ENCODE measurements at regions not wholly inside any gene's neighbourhood (a gene's known extent, or its start where the extent isn't known, plus 50 kb on each side); places are given as distances from the start of the nearest gene placed in this dataset.

DNA sequence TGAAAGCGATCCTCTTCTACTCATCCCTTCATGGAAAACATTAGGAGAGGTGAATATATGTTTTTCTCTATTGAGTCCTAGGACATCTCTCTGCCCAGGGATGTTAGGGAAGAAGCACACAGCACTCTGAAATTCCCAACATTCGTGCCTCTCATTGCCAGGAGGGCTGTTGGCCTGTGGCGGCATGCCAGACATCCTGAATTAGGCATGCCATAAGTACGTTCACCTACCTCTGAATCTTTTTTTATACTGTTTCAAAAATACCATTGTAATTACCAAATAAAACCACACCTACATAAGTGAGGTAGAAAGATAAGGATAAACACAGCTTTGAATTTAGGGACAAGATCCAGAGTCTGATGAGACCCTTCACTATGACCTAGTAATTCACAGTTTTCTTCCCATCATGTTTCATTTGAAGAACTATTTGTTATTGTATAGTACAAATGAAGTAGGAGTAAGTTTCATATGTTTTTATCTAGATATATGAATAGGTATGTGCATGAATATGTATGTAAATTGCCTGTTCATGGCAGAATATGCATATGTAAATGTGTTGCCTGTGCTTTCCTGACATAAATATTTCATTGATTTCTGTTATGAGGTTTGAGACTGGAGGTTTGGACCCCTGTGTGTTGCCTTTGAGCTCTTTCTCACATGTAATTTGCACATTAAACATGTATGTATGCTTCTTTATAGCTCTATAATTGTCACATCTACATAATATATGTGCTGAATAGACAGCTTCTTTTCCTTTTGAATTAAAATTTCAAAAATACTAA lies 66.6 kb upstream of the STAM2 start:
- intact Hi-C loops (cut with micrococcal nuclease; ENCODE audit: unreplicated experiment), result no loop called here
- POLR2A ChIA-PET, result no interaction called here

DNA sequence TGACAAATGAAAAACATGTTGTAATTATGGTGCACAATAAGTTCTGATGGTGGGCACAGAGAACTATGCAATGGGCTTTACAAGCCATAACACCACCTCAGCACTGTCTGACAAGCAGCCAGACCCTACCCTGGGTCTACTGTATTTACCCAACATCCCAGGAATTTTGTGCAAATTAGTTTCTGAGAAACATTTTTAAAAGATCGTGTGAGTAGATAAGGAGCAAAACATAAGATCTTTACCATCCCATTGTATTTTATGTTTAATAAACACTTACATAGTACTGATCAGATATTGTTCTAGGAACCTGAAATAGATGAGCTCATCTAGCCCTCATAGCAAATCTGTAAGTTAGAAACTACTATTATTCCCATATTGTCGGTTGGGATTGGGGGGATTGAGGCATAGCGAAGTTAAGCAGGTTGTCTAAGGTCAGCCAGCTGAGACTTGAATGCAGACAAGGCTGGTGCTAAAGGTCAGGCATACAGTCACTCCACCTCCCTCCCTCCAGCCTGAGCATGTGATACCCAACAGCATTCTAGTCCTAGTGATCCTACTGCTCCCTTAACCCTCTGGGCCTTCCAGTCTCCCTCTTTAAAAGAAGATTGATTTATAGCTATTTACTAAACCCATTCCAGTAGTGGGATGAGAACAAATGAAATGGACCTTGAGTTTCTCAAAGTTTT lies 67.4 kb upstream of the STAM2 start:
- intact Hi-C loops (cut with micrococcal nuclease; ENCODE audit: unreplicated experiment), result no loop called here
- Histone ChIP-seq H3K27ac (ENCODE audit: low read length) (no peak overlapping the region), H3K4me1 (ENCODE audit: control insufficient read depth, insufficient read depth, low read length) (no peaks in the 10 kb centered on the region), H3K36me3 (ENCODE audit: control insufficient read depth, insufficient read depth, low read length) (no peaks in the 10 kb centered on the region), H3K9me3 (ENCODE audit: control insufficient read depth, insufficient read depth, low read depth, low read length) (no peaks in the 10 kb centered on the region), H3K27me3 (ENCODE audit: control insufficient read depth, insufficient read depth, low read length) (no peaks in the 10 kb centered on the region), H3K4me3 (ENCODE audit: low read depth in 2 of 2, low read length in 2 of 2) (no peak overlapping the region)
- DNase-seq (ENCODE audit: low read depth, low spot score) (no peak), ATAC-seq (no peak)
- POLR2A ChIA-PET, result interaction anchor here (0.6 kb wide), 1 partner anchor 58 kb away, joined by 4 read pairs; no protein-coding TSS in a partner anchor
- CTCF ChIA-PET, result no interaction called here
- no TSS peak for BruUV-seq (replicated peaks)
- in situ Hi-C loops (cut with HindIII; ENCODE audit: low pct_unique_long_range_greater_than_20kb, low sequenced_read_pairs), result no loop called here
- TF ChIP-seq SIN3A (IDR thresholded peaks at IDR 0.05; ENCODE audit: borderline replicate concordance, insufficient read depth, low read depth, low read length), result no peak
- no peak for TF ChIP-seq POLR2AphosphoS5 (IDR thresholded peaks at IDR 0.05; ENCODE audit: low read depth, low read length)
- TF ChIP-seq, protein P1, sequence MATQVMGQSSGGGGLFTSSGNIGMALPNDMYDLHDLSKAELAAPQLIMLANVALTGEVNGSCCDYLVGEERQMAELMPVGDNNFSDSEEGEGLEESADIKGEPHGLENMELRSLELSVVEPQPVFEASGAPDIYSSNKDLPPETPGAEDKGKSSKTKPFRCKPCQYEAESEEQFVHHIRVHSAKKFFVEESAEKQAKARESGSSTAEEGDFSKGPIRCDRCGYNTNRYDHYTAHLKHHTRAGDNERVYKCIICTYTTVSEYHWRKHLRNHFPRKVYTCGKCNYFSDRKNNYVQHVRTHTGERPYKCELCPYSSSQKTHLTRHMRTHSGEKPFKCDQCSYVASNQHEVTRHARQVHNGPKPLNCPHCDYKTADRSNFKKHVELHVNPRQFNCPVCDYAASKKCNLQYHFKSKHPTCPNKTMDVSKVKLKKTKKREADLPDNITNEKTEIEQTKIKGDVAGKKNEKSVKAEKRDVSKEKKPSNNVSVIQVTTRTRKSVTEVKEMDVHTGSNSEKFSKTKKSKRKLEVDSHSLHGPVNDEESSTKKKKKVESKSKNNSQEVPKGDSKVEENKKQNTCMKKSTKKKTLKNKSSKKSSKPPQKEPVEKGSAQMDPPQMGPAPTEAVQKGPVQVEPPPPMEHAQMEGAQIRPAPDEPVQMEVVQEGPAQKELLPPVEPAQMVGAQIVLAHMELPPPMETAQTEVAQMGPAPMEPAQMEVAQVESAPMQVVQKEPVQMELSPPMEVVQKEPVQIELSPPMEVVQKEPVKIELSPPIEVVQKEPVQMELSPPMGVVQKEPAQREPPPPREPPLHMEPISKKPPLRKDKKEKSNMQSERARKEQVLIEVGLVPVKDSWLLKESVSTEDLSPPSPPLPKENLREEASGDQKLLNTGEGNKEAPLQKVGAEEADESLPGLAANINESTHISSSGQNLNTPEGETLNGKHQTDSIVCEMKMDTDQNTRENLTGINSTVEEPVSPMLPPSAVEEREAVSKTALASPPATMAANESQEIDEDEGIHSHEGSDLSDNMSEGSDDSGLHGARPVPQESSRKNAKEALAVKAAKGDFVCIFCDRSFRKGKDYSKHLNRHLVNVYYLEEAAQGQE (IDR thresholded peaks at IDR 0.05; ENCODE audit: insufficient read depth in 1 of 2, low read depth in 2 of 2, low read length in 1 of 2), result no peak
- TF ChIP-seq, protein P2, sequence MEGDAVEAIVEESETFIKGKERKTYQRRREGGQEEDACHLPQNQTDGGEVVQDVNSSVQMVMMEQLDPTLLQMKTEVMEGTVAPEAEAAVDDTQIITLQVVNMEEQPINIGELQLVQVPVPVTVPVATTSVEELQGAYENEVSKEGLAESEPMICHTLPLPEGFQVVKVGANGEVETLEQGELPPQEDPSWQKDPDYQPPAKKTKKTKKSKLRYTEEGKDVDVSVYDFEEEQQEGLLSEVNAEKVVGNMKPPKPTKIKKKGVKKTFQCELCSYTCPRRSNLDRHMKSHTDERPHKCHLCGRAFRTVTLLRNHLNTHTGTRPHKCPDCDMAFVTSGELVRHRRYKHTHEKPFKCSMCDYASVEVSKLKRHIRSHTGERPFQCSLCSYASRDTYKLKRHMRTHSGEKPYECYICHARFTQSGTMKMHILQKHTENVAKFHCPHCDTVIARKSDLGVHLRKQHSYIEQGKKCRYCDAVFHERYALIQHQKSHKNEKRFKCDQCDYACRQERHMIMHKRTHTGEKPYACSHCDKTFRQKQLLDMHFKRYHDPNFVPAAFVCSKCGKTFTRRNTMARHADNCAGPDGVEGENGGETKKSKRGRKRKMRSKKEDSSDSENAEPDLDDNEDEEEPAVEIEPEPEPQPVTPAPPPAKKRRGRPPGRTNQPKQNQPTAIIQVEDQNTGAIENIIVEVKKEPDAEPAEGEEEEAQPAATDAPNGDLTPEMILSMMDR (IDR thresholded peaks at IDR 0.05), result no peak
- no peak for TF ChIP-seq TCF7L2 (IDR thresholded peaks at IDR 0.05; ENCODE audit: low read depth, low read length)

More for the DNA sequence above, 66.6 kb upstream of the STAM2 start:
- CTCF ChIA-PET, result no interaction called here
- in situ Hi-C loops (cut with HindIII; ENCODE audit: low pct_unique_long_range_greater_than_20kb, low sequenced_read_pairs), result no loop called here
- no peaks in the 10 kb centered on the region for H3K4me1 ChIP-seq (ENCODE audit: control insufficient read depth, insufficient read depth, low read length)
- BruUV-seq (replicated peaks), result no TSS peak
- no peaks in the 10 kb centered on the region for H3K27me3 ChIP-seq (ENCODE audit: control insufficient read depth, insufficient read depth, low read length)
- no peaks in the 10 kb centered on the region for H3K36me3 ChIP-seq (ENCODE audit: control insufficient read depth, insufficient read depth, low read length)
- no peak for TF ChIP-seq SIN3A (IDR thresholded peaks at IDR 0.05; ENCODE audit: borderline replicate concordance, insufficient read depth, low read depth, low read length)
- TF ChIP-seq POLR2AphosphoS5 (IDR thresholded peaks at IDR 0.05; ENCODE audit: low read depth, low read length), result no peak
- TF ChIP-seq TCF7L2 (IDR thresholded peaks at IDR 0.05; ENCODE audit: low read depth, low read length), result no peak
- TF ChIP-seq, protein P2 (IDR thresholded peaks at IDR 0.05), result no peak
- TF ChIP-seq, protein P1 (IDR thresholded peaks at IDR 0.05; ENCODE audit: insufficient read depth in 1 of 2, low read depth in 2 of 2, low read length in 1 of 2), result no peak
- no peak overlapping the region for H3K27ac ChIP-seq (ENCODE audit: low read length)
- DNase-seq (ENCODE audit: low read depth, low spot score) (no peak), ATAC-seq (no peak)
- no peak overlapping the region for H3K4me3 ChIP-seq (ENCODE audit: low read depth in 2 of 2, low read length in 2 of 2)
- H3K9me3 ChIP-seq (ENCODE audit: control insufficient read depth, insufficient read depth, low read depth, low read length), result no peaks in the 10 kb centered on the region
